Nephron (organoid): ENCODE measurements at regions not wholly inside any gene's neighbourhood (a gene's known extent, or its start where the extent isn't known, plus 50 kb on each side); places are given as distances from the start of the nearest gene placed in this dataset.
"Not testable (repeated sequence)": the region's sequence is repeated elsewhere in the genome, so short reads cannot be mapped to it uniquely, and the experiment has no call there.

Experiments used
- H3K27ac Mint-ChIP-seq, 3 experiments: 2 replicates each; pipeline ENCODE4 v1.8.0; 2020; ENCODE audit warnings: mixed read lengths in 3 of 3, mild to moderate bottlenecking in 2 of 3, moderate library complexity in 1 of 3
- H3K27me3 Mint-ChIP-seq: 2 replicates; pipeline ENCODE4 v1.8.0; 2021; ENCODE audit warnings: low read depth, mild to moderate bottlenecking, moderate library complexity, mixed read lengths
- H3K36me3 Mint-ChIP-seq: 2 replicates; pipeline ENCODE4 v1.8.0; 2020; ENCODE audit warnings: low read depth, mixed read lengths
- H3K4me1 Mint-ChIP-seq: 2 replicates; pipeline ENCODE4 v1.8.0; 2020; ENCODE audit warnings: mixed read lengths
- H3K4me3 Mint-ChIP-seq, 3 experiments: 2 replicates each; pipeline ENCODE4 v1.8.0; 2020; ENCODE audit warnings: mild to moderate bottlenecking in 3 of 3, mixed read lengths in 3 of 3, moderate library complexity in 2 of 3
- H3K9me3 Mint-ChIP-seq: 2 replicates; pipeline ENCODE4 v1.8.0; 2020; ENCODE audit warnings: mixed read lengths
- TF ChIP-seq, protein P1 (sequence below), 3 experiments: fragments of 200-600 bp; sonication (generic); IDR thresholded peaks; one replicate each; pipeline ENCODE4 v1.5.0; 2021; ENCODE audit warnings: antibody characterized with exemption in 3 of 3; ENCODE audit not compliant: unreplicated experiment in 3 of 3

DNA sequence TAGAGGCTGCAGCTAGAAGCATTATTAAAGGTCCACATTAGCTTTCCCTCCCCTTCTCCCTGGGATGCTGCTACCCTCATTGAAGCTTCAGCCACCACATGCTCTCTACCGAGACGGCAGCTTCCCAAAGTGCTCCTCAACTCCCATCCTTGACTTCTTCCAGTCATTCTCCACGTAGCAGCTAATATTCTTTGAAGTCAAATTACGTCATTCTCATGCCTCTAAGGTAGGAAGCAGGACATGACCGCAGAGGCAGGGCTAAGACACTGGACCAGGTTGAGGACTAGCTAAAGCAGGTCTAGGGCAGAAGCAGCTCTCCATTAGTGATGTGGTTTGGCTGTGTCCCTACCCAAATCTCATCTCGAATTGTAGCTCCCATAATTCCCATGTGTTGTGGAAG lies 128.3 kb downstream of the SHOX start:
- H3K9me3 Mint-ChIP-seq, result peaks cover 8% of the 10 kb centered on the region
- H3K27ac Mint-ChIP-seq, result no peak overlapping the region
- H3K4me1 Mint-ChIP-seq, result no peaks in the 10 kb centered on the region

DNA sequence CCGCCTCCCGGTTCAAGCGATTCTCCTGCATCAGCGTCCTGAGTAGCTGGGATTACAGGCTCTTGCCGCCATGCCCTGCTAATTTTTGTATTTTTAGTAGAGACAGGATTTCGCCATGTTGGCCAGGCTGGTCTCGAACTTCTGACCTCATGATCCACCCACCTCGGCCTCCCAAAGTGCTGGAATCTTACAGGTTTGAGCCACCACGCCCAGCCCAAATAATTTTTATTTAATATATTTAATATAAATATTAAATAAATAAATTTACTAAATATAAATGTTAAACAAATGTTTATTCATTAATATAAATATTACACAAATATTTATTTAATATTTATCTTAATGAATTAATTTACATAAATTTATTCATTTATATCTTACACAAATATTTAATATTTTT lies 120.2 kb downstream of the SHOX start:
- Mint-ChIP-seq H3K27me3 (peaks cover 22% of the 10 kb centered on the region), H3K27ac (no peak overlapping the region), H3K4me3 (no peak overlapping the region), H3K4me1 (no peaks in the 10 kb centered on the region), H3K36me3 (no peaks in the 10 kb centered on the region), H3K9me3 (peaks cover 4% of the 10 kb centered on the region)
- TF ChIP-seq, protein P1, sequence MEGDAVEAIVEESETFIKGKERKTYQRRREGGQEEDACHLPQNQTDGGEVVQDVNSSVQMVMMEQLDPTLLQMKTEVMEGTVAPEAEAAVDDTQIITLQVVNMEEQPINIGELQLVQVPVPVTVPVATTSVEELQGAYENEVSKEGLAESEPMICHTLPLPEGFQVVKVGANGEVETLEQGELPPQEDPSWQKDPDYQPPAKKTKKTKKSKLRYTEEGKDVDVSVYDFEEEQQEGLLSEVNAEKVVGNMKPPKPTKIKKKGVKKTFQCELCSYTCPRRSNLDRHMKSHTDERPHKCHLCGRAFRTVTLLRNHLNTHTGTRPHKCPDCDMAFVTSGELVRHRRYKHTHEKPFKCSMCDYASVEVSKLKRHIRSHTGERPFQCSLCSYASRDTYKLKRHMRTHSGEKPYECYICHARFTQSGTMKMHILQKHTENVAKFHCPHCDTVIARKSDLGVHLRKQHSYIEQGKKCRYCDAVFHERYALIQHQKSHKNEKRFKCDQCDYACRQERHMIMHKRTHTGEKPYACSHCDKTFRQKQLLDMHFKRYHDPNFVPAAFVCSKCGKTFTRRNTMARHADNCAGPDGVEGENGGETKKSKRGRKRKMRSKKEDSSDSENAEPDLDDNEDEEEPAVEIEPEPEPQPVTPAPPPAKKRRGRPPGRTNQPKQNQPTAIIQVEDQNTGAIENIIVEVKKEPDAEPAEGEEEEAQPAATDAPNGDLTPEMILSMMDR (IDR thresholded peaks at IDR 0.05; ENCODE audit: unreplicated experiment in 3 of 3), result no peak

More for the DNA sequence above, 128.3 kb downstream of the SHOX start:
- Mint-ChIP-seq H3K36me3 (no peaks in the 10 kb centered on the region), H3K4me3 (no peak overlapping the region), H3K27me3 (peaks cover 47% of the 10 kb centered on the region)
- TF ChIP-seq, protein P1 (IDR thresholded peaks at IDR 0.05; ENCODE audit: unreplicated experiment in 3 of 3), result no peak

DNA sequence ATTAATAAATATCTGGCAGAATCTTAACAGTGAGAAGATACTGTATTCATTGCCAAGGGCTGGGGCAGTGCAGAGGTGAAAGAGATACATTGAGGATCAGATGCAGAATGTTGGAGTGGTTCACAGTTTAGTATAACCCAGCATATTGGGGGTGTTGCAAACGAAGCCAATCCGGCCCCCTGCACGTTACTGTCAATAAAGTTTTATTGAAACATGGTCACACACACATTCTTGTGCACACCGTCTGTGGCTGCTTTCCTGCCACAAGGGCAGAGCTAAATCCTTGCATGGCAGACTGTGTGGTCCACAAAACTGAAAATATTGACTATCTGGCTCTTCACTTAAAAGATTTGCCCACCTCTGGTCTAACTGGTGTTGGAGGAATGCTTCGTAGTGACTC lies 119.7 kb downstream of the SHOX start:
- H3K36me3 Mint-ChIP-seq, result no peaks in the 10 kb centered on the region
- TF ChIP-seq, protein P1 (IDR thresholded peaks at IDR 0.05; ENCODE audit: unreplicated experiment in 3 of 3), result no peak
- no peak overlapping the region for H3K27ac Mint-ChIP-seq
- H3K9me3 Mint-ChIP-seq, result peaks cover 5% of the 10 kb centered on the region
- H3K4me3 Mint-ChIP-seq, result no peak overlapping the region
- no peaks in the 10 kb centered on the region for H3K4me1 Mint-ChIP-seq
- H3K27me3 Mint-ChIP-seq, result peaks cover 26% of the 10 kb centered on the region

DNA sequence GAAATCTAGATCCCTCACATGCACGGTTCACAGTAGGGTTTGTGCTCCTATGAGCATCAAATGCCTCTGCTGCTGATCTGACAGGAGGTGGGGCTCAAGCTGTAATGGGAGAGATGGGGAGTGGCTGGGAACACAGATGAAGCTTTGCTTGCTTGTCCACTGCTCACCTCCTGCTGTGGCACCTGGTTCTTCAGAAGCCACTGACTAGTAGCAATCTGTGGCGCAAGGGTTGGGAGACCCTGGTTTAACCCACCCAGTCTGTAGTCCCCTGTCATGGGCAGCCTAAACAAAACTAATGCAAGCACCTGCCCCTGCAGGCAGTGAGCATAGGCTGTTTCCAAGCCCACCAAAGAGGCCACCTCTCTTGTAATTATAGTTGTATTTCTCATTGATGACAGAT lies 116.6 kb downstream of the SHOX start:
- TF ChIP-seq, protein P1 (IDR thresholded peaks at IDR 0.05; ENCODE audit: unreplicated experiment in 3 of 3), result no peak
- no peaks in the 10 kb centered on the region for H3K36me3 Mint-ChIP-seq
- peaks cover 14% of the 10 kb centered on the region for H3K9me3 Mint-ChIP-seq
- H3K27ac Mint-ChIP-seq, result no peak overlapping the region
- peaks cover 31% of the 10 kb centered on the region for H3K27me3 Mint-ChIP-seq
- no peak overlapping the region for H3K4me3 Mint-ChIP-seq
- no peaks in the 10 kb centered on the region for H3K4me1 Mint-ChIP-seq

DNA sequence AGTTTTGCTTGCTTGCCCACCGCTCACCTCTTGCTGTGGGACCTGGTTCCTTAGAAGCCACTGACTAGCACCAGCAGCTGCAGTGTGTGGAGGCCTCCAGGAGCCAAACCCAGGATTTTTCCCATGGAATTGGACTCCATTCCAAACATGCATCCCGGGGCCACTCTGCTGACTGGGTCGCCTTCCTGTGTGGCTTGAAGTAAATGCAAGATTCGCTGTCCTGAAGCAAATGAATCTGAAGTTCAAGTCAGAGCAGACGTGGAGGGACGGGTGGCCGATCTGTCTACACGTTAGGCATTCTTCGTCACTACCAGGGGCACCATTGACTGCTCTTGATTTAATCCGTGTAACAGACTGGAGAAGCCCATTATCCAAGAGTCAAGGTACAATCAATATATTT lies 109.0 kb downstream of the SHOX start:
- H3K4me1 Mint-ChIP-seq, result no peaks in the 10 kb centered on the region
- H3K4me3 Mint-ChIP-seq, result no peak overlapping the region
- peaks cover 26% of the 10 kb centered on the region for H3K27me3 Mint-ChIP-seq
- no peaks in the 10 kb centered on the region for H3K36me3 Mint-ChIP-seq
- H3K9me3 Mint-ChIP-seq, result peaks cover 13% of the 10 kb centered on the region
- TF ChIP-seq, protein P1 (IDR thresholded peaks at IDR 0.05; ENCODE audit: unreplicated experiment in 3 of 3), result no peak
- no peak overlapping the region for H3K27ac Mint-ChIP-seq

DNA sequence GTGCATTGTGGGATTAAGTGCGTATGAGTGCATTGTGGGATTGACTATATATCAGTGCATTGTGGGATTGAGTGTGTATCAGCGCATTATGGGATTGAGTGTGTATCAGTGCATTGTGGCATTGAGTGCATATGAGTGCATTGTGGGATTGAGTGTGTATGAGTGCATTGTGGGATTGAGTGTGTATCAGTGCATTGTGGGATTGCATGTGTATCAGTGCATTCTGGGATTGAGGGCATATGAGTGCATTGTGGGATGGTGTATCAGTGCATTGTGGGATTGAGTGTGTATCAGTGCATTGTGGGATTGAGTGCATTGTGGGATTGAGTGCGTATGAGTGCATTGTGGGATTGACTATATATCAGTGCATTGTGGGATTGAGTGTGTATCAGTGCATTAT lies 106.4 kb downstream of the SHOX start:
- not testable (repeated sequence) for H3K4me1 Mint-ChIP-seq, H3K9me3 Mint-ChIP-seq, H3K36me3 Mint-ChIP-seq, H3K27ac Mint-ChIP-seq, H3K4me3 Mint-ChIP-seq
- peaks cover 32% of the 10 kb centered on the region for H3K27me3 Mint-ChIP-seq
